ENCODE measurements at regions not wholly inside any gene's neighbourhood (a gene's known extent, or its start where the extent isn't known, plus 50 kb on each side); places are given as distances from the start of the nearest gene placed in this dataset.

DNA sequence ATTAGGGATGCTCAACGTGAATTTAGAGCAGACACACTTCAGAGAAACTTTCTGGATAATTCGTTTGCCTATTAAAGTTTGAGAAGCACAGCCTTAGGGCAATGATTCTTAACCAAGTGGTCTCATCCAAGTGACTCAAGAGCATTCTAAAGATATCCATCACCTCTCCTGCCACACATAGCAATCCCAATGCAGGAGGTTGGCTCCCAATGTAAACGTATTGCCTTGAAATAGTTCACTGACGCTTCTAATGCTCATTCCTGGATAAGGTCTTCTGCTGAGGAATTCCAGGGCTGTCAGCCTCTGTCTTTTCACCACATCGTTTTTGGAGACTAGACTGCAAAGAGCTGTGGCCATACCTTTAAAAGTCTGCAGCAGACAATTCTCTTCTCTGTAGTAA lies 279.8 kb upstream of the DACH1 start:
- H3K27me3 ChIP-seq = no peaks in the 10 kb centered on the region
- H3K4me3 ChIP-seq = no peak overlapping the region
- H3K9me3 ChIP-seq = no peaks in the 10 kb centered on the region
- intact Hi-C loops (cut with DNase I) = no loop called here
- H3K36me3 ChIP-seq = no peaks in the 10 kb centered on the region
- H3K27ac ChIP-seq = no peak overlapping the region
- no peaks in the 10 kb centered on the region for H3K4me1 ChIP-seq
- TF ChIP-seq, protein P1, sequence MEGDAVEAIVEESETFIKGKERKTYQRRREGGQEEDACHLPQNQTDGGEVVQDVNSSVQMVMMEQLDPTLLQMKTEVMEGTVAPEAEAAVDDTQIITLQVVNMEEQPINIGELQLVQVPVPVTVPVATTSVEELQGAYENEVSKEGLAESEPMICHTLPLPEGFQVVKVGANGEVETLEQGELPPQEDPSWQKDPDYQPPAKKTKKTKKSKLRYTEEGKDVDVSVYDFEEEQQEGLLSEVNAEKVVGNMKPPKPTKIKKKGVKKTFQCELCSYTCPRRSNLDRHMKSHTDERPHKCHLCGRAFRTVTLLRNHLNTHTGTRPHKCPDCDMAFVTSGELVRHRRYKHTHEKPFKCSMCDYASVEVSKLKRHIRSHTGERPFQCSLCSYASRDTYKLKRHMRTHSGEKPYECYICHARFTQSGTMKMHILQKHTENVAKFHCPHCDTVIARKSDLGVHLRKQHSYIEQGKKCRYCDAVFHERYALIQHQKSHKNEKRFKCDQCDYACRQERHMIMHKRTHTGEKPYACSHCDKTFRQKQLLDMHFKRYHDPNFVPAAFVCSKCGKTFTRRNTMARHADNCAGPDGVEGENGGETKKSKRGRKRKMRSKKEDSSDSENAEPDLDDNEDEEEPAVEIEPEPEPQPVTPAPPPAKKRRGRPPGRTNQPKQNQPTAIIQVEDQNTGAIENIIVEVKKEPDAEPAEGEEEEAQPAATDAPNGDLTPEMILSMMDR (IDR thresholded peaks at IDR 0.05) = no peak
- no peak for DNase-seq (ENCODE audit: low spot score in 2 of 2)

DNA sequence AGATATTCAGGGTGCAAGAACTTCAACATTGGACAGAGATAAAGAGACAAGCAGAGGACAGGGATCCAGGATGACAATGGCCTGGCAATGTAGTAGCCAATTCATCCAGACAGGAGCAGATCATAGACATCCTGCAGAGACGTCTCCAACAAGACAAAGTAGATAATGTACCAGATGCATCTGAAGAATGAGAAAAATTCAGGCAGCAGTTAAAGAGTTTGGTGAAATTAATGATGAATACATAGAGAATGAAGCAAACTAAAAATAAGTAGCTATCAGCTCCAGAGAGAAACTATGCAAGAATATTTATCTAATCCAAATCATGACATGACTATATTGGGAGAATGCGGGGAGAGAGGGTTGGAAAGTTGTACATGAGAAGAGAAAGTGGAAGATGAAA lies 278.4 kb upstream of the DACH1 start:
- no peak for DNase-seq (ENCODE audit: low spot score in 2 of 2)
- intact Hi-C loops (cut with DNase I) = no loop called here
- Histone ChIP-seq H3K4me3 (no peak overlapping the region), H3K4me1 (no peaks in the 10 kb centered on the region), H3K9me3 (no peaks in the 10 kb centered on the region), H3K36me3 (no peaks in the 10 kb centered on the region), H3K27me3 (no peaks in the 10 kb centered on the region), H3K27ac (no peak overlapping the region)
- TF ChIP-seq, protein P1 (IDR thresholded peaks at IDR 0.05) = no peak

GRCh38 chr13:72144636-72145035 lies 277.6 kb upstream of the DACH1 start:
- H3K4me1 ChIP-seq = no peaks in the 10 kb centered on the region
- TF ChIP-seq, protein P1 (IDR thresholded peaks at IDR 0.05) = no peak
- H3K27me3 ChIP-seq = no peaks in the 10 kb centered on the region
- no peaks in the 10 kb centered on the region for H3K9me3 ChIP-seq
- intact Hi-C loops (cut with DNase I) = no loop called here
- H3K27ac ChIP-seq = no peak overlapping the region
- no peak for DNase-seq (ENCODE audit: low spot score in 2 of 2)
- H3K36me3 ChIP-seq = no peaks in the 10 kb centered on the region
- no peak overlapping the region for H3K4me3 ChIP-seq

DNA sequence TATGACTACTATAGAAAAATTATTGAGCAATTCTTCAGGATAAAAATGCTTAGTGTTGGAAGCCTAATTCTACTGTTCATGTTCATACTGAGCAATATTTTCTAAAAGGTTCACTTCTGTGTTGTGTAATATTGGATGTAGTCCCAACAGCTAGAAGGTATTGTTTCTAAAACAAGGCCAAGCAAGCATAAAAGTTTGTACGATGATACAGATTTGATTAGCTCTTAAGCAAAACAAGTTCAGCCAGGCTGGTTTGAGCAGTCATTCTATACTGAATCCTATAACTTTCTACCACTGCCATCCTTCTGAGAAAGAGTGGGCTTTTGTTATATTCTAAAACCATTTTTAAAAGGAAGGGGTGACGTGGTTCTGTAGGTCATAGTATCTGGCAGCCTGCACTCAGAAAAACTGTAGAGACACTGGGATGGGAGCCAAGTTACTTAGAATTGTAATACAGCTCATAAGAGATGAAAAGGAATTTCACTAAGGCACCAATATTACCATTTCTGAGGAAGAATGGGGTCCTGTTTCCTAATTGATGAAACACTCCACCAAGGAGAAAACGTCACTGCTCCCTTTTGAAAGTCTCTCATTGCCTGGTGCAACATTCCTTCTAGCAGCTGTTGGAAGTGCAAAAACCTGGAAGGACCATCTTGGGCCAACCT lies 275.0 kb upstream of the DACH1 start:
- Histone ChIP-seq H3K4me3 (no peak overlapping the region), H3K27ac (no peak overlapping the region)
- TF ChIP-seq, protein P1 (IDR thresholded peaks at IDR 0.05) = no peak

DNA sequence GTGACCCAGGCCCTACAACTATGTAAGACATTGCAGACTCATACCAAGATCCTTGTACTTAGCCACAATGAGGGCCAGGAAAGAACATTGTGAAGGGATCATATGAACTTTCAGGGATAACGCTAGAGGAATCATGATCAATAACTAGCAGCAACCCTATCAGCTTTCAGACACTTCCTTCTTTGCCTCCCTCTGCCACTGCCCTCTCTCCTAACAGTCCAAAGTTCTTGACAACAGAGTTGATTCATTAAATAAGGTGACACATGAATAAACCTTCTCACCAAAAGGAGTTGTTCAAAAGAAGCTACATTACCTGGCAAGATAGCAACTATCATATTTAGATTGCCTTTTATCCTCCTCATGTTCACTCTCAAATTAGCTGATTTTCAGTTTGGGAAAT lies 272.2 kb upstream of the DACH1 start:
- no peak for DNase-seq (ENCODE audit: low spot score in 2 of 2)
- Histone ChIP-seq H3K27me3 (no peaks in the 10 kb centered on the region), H3K36me3 (no peaks in the 10 kb centered on the region), H3K9me3 (no peaks in the 10 kb centered on the region), H3K27ac (no peak overlapping the region), H3K4me1 (no peaks in the 10 kb centered on the region), H3K4me3 (no peak overlapping the region)
- TF ChIP-seq, protein P1 (IDR thresholded peaks at IDR 0.05) = no peak
- intact Hi-C loops (cut with DNase I) = no loop called here

More for the DNA sequence above, 275.0 kb upstream of the DACH1 start:
- no peaks in the 10 kb centered on the region for H3K36me3 ChIP-seq
- H3K9me3 ChIP-seq = no peaks in the 10 kb centered on the region
- intact Hi-C loops (cut with DNase I) = no loop called here
- H3K4me1 ChIP-seq = no peaks in the 10 kb centered on the region
- no peak for DNase-seq (ENCODE audit: low spot score in 2 of 2)
- no peaks in the 10 kb centered on the region for H3K27me3 ChIP-seq

DNA sequence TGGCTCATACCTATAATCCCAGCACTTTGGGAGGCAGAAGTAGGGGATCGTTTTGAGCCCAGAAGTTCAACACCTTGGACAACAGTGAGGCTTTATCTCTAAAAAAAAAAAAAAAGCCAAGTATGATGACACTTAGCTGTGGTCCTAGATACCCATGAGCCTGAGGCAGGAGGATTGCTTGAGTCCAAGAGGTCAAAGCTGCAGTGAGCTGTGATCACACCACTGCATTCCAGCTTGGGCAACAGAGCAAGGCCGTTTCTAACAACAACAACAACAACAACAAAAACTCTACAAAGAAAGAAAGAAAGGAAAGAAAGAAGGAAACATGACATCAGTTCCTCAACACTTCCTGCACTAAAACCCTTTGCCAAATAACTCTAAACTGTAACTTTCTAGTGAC lies 265.1 kb upstream of the DACH1 start:
- no peak overlapping the region for H3K27ac ChIP-seq
- H3K9me3 ChIP-seq = no peaks in the 10 kb centered on the region
- TF ChIP-seq, protein P1 (IDR thresholded peaks at IDR 0.05) = no peak
- H3K4me1 ChIP-seq = no peaks in the 10 kb centered on the region
- no peak overlapping the region for H3K4me3 ChIP-seq
- intact Hi-C loops (cut with DNase I) = no loop called here
- DNase-seq (ENCODE audit: low spot score in 2 of 2) = no peak
- H3K27me3 ChIP-seq = no peaks in the 10 kb centered on the region
- H3K36me3 ChIP-seq = no peaks in the 10 kb centered on the region
